Brain pericyte (primary cell): ENCODE measurements at regions not wholly inside any gene's neighbourhood (a gene's known extent, or its start where the extent isn't known, plus 50 kb on each side); places are given as distances from the start of the nearest gene placed in this dataset.

Source experiments
- DNase-seq: peaks from one replicate; pipeline ENCODE4 v3.0.0-alpha.2; 2012; ENCODE audit warnings: low read depth, low spot score

DNA sequence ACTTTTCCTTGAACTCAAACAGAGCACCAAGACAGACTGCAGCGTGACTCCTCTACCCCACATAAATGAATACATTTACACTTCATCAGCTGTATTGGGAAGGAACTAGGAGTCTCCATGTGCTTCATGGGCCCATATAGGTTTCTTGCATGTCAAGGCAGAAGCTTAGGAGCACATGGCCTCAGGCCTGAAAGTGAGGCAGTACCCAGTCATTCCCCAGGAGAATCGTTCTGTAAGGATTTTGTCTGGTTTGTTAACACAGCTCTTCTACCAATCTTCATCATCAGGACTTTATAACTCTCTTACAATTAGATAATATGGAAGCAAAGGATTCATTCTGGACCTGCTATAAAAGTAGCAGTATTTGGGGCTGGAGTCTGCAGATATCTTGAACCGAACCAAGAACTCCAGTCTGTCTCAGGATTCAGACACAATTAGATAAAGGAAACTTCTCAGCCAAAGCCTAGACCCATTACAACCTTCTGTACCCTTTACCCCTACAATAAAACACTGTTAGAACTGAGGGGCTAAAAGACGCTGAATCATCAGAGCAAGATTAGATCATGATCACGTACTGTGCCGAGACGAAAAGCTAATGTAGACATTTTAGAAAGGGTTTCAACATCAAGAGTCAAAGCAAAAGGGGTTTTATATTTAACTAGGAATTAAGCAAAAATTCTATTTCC, 385.5 kb upstream of the SLC30A5 start:
- DNase-seq: no peak

DNA sequence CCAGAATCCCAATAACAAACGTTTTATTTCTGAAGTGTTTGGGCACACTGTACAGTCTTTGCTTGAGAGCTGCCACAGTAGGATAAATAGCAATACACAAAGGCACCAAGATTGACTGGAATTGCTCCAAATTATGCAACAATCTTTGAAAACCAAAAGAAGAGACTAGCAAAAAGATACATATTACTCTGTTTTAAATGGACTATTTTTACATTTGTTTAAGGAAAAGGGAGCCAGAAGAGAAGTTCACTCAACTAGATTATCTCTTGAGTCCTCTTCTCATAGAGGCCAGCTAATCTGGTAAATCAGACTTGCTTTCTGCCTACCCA, 385.0 kb upstream of the SLC30A5 start:
- no peak for DNase-seq

DNA sequence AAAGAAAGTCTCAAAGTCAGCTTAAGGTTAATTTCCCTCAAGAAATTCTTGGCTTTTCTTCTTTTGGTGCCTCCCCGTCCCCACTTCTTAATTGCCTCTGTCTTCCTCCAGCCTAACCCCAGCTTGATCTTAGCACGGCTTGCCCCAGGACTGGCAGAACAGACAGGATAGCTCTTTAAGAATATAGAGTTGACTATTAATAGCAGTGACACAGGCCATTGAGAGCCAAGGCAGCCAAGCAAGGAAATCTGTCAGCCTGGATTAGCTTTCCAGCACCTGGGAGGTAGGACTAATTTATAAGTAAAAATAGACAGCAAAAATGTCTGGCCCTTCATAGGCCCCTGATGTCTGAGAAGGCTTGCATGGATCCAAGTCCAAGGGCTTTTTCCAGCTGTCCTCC, 384.6 kb upstream of the SLC30A5 start:
- DNase-seq: no peak

DNA sequence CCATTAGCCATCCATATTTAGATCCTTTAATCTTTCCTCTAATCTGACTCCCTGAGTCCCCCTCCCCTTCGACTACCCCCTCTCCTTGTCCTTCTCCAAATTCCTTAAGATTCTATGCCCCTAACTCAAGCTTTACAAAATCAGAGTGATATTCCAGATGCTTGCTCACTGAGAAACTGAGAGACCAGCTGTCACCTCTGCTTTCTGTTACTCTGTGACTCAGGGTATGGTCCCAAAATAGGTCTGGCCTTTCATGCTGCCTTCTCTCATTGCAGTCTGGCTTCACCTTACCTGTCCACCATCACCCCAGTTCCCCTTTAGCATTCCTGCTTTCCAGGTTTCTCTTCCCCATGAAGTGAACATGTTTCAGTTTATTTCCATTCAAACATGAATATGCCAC, 383.3 kb upstream of the SLC30A5 start:
- DNase-seq: no peak

DNA sequence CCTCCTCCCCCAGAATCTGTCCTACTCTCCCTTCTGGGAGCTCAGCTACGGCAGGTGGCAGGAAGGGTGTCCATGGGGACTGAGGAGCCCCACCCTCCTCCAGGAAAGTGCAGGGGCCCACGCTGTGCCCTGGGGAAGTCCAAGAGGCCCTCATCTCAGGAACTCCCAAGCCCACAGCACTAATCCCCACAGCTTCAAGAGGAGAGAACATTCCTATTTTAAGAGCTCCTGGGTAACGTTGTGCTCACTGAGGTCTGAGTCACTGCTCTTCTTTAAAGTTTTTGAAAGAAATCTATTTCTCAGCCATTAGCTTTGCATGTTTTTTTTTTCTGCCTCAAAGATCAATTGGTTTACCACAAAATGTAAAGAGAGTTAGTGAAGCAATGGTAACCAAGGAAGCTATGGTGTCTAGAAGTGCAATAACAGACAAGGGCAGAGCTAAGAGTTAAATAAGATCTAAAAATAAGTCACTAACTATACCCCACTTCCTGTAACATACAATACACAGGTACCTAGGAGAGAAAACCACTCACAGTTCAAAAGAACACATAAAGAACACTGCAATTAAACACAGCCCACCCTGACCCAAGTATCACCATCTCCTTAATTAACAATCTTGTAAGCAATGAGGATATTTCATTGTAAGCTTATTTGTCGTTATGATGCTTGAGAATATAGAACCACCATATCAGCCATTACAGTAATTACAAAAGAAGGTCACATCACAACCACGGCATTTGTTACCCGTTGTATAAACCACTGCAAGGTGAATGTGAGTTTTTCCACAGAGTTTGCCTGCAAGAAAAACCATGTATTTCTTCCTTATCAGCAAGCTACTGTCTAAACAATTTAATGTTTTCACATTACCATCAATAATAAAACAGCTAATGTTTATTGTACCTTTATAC, 382.3 kb upstream of the SLC30A5 start:
- no peak for DNase-seq

DNA sequence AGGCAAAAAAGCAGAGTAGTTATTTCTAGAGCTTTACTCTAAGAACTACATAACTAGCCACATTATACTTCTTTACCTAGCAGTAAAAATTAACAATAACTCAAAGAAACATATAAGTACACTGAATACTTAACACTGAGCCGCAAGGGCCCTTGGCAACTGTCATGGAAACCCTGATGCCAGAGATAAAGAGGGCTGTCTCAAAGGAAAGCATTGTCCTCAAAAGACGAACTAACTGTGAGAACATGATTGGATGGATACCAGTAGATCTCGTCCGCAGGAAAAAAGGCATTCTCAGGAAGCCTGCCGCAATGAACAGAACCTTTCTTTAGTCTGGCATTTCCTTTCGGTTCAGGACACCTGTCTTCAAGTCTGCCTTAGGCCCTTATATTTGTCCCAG, 379.0 kb upstream of the SLC30A5 start:
- DNase-seq: no peak

DNA sequence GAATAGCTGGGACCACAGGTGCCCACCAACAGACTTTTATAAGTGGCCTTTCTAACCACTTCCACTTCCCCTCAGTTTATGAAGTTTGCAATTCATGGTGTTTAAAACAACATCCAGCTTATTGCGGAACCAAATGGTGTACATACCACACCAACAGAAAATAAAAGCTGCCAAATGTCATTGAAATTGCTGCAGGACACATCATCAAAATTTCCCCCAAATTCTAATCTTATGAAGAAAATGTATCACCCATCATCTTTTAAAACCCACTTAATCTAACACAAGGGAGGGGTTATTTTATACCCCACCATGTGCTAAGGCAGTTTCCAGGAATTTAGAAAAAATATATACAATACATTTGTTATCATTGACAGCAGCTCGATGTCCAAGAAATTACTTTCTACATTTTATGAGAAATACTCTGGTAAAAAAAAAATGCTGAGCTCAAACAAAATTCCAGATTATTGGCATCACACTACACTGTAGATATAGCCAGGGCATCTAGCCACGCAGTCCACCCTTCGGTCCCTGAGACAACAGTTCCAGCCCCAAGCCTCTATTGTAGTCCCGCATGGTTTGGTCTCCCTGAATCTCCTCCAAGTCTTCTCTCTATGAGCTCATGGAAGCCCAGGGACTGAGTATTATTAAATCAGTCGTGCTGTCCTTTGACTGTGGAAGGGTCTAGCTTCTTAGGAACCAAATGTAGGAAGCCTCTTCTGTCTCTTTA, 372.8 kb upstream of the SLC30A5 start:
- no peak for DNase-seq

DNA sequence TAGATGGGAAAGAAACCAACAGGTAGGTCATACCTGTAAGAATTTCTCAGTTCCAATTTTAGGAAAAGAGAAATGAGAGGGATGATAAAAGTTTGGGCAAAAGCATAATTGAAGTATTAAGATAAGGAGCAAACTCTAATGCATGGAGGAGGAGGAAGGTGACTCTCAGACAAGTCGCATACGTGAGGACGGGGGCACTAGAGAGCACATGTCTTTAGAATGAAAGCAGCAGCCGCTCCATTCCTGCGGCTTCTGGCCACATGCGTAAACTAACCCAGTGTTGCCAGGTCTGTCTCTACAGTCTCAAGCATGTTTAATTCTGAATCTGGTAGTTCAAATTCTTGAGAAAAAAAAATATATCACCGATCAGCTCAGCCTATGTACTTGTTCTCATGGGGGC, 371.5 kb upstream of the SLC30A5 start:
- DNase-seq: no peak

DNA sequence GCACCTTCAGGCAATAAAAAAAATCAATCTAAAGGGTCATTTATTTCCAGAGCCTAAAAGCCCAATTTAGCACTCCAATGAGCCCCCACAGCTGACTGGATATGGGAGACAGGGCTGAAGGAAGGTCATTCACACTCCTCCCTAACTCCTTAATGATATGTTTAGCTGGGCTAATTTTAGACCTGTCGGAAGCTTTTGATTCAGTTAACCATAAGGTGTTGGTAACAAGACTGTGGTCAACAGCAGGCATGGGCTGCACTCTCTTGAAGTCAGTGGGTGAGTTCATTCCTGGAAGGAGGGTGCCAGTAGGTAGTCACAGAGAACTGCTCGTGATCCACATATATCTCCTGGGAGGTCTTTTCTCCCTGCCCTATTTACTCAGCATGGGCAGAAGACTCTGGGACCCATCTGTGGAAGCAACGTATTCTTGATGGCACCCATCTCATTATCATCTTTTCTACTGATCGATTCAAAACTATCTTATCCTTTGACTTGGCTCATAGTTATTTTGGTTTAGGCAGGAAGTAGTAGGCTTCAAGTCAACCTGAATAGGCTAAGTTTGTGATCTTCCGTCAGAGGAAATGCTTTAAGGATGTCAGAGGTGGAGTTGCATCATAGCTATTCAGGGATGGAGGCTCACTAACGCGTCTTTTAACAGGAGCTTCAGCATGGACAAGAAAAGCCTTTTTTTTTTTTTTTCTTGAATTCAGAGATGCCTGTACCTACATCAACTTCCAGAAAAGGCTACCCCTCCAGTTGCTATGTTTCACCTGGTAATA, 367.7 kb upstream of the SLC30A5 start:
- no peak for DNase-seq

DNA sequence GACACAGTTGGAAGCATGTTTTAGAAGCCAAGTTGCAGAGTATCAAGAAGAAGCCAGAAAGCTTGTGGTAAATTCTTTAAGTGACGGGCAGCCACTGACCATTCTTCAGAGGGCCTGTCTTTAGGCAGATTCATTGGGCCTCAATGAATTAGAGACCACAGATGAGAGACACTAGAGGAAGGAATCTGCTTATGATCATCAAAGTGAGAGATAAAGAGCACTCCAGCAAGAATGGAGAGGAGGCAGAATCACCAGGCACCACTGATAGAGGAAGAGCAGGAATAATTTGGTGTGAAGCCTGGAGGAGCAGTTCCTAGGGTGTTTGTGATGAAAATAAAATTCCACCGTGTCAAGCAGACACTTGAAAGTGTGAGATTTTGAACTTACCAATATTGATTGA, 365.9 kb upstream of the SLC30A5 start:
- no peak for DNase-seq

DNA sequence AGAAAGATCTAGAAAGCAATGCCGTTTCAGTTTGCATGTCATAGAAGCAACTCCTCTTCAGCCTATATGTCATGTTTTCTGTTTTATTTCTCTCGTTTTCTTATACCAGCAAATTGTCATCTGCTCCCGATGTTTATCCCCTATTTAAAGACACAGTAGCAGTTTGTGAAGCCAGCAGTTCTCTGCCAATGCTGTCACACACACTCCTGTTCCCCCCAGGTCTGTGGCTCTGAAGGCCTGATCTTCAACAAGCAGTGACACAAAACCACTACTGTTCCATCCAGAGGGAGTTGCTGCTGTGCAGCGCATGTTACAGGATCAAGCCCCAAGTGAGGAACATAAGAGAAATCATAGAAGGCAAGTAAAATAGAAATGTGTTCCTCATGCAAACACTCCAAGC, 364.1 kb upstream of the SLC30A5 start:
- DNase-seq: no peak

DNA sequence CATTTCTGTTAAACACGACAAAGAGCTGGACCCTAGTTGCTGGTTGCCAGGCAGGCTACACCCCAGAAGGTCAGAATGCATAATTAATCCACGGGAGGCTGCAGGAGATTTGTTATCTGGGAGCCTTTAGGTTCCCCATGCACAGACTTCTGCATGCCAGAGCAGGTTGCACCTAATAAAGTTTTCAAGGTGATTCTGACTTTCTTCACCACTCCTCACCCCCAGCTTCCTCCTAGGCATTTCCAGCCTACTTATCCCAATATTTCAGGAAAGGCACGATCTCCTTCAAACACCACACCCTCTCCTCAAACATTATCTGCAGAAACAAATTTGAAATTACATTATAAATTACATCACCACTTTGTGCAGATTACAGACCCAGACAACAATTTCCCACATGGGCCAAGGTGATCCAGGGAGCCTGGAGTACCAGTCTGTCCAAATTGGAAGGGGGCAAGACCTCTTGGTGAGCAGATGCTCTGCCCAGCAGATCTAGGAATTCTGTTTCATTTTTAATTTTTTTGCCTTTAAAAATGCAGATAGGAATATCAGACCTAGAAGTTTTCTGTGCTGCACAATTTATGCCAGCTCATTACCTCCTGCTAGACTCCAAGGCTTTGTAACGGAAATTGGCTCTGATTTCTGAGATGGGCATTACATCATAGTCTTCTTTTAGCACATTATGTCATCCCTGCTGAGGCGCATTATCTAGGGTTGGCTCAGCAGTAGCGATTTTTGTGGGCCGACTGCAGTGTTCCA, 363.4 kb upstream of the SLC30A5 start:
- DNase-seq: peak; percentile 41

DNA sequence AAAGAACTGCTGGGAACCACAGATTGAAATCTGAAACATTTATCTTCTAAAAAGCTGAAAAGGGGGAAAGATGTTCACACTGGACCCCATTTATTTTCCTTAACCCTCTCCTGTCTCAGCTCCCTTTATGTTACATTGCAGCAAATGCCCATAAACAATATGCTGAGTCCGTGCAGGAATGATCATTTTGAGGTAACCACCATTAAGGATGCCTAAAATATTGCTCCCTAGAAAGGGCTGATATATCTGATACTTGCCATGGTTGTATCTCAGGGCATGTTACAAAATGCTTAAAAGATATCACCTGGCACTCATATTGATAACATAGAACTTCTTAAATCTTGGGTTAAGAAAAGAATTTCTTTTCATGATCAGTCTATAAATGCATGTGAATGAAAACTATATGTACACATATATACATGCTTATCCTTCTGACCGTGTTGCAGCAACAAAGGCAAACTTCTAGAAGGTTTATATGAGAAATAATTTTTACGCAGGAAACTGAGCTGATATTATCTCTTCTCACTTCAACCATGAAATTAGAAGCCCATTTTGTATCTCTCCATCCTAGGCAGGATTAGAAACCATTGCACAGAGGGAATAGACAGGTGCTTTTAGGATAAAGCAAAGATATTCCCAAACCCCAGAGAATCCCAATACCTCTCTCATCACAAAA, 362.7 kb upstream of the SLC30A5 start:
- no peak for DNase-seq

DNA sequence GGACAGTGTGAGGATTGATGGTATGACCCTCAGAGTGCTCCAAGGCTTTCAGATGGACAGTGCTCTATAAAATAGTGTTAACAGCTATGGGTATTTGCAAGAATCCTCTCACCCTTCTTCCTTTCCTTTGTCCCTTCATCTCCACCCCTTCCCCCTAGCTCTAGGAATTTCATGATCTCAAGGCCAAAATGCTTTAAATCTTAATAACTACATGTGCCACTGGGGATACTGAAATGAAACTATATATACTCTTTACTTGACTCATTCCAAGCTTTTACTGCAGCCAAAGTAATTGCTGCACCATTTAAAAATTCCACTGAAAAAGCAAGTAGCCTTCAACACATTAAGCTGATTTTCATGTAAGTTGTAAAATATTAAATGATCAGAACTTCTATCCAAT, 361.6 kb upstream of the SLC30A5 start:
- DNase-seq: no peak

DNA sequence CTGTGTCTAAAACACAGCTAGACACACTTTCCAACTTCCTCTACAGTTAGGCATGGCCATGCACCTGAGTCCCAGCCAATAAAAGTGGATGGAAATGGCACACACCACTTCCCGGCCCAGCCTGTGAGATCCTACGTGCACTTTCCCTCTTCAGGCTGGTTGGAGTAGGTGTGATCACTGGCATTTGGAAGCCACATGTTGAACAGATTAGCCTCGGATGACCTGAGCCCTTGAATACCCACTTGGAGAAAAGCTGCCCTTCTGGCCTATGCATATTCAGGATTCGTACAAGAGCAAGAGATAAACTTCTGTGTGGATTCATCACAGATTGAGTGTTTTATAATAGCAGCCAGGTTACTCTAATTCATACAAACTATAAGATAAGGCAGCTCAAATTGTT, 359.0 kb upstream of the SLC30A5 start:
- no peak for DNase-seq

DNA sequence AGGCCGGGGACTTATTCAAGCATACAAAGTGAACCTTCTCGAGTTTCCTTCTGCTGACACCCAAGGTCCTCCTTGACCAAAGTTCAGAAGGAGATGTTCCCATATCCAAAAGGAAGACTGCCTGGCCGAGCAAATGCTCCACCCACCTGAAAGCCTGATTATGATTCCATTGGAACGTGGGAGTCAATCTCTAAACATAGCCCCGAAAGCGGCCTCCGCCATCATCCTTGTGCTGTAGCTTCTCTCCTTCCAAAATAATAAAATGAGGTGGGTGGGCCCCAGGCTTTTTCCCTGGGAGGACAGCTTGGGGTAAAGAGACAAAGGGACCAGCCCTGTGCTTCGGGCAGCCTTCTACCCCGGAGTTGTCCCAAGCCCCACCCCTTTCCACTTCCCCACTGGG, 355.6 kb upstream of the SLC30A5 start:
- DNase-seq: no peak

DNA sequence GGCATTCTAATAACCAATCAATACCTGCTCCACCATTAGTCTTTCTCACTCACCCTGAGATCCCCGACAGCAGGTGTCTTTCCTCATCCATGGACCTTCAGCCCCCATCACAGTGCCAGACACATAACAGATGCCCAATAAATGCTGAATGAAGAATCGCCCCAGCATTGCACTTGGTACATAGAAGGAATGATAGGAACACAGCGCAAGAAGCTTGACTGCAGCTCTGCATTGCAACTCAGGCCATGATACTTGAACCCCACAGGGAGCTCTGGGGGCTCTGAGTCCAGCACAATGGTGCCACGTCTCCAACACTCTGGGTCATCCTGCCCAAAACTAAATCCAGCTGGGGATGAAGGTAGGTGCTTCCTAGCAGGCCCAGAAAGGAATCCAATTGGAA, 355.0 kb upstream of the SLC30A5 start:
- no peak for DNase-seq

DNA sequence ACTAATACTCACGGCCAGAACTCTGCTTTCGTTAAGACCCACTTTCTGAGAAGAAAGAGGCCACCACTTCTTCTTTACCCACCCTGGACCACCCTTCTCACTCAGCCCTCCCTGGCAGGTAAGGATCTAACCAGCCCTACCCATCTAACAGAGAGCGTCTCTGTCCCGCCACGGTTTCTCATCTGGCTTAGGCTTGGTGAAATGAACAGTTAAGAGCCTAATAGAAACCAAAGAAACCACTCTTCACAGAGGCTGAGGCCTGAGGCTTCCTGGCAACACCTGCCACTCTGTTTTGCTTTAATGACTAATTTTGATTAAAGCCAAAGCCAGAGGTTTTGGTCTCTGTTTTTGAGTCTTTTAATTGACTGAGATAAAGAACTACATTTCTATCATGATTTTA, 354.1 kb upstream of the SLC30A5 start:
- no peak for DNase-seq

DNA sequence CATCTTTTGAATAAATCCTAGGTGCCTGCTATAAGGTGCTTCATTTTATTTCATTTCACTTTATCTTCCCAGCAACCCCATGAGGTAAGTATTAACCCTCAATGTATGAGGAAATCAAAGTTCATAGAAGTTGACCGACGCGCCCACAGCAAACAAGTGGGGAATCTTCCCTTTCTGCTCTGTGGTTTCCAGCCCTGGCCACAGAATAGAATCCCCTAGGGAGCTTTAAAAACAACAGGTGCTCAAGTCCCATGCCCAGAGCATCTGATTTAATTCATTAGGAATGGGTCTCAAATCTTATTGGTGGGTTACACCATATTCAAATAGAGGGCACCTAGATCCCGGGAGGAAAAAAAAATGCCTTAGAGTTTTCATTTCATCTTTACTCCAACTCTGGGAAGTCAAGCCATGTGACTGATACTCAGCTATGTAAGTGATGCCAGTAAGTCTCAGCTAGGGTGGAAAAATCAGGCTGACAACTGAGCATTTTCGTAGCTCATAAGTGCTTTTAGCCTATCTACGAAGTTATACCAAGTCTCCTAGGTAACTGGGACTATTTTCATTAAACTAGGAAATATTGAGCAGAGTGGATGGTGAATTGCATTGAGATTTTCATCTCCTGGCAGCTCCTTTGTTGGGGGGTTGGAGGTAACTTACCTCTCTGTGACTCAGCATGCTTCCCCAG, 353.4 kb upstream of the SLC30A5 start:
- no peak for DNase-seq

DNA sequence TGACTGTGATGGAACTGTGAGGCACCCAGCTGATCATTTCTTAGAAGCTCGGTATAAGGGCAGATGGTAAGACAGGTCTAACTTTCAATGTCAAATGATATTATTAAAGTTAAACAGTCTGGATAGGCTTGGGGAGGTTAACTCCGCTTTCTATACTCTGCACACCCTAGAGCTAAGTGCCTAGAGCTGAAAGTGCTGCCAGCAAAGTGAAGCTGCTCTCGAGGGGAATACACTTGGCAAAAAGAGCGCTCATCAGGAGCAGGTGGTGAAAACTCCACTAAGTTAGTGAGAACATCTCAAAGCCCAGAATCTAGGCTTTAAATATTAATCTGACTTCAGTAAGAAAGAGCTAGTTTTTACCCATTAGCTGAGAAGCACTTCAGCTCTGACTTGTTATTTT, 349.6 kb upstream of the SLC30A5 start:
- DNase-seq: no peak
